Thyroid gland (tissue), 4 donors: ENCODE measurements at regions not wholly inside any gene's neighbourhood (a gene's known extent, or its start where the extent isn't known, plus 50 kb on each side); places are given as distances from the start of the nearest gene placed in this dataset.

Experiments
- DNase-seq, 2 donors: peaks; one replicate each; pipeline ENCODE4 v3.0.0-alpha.2; 2019
- H3K27ac ChIP-seq, 3 donors: fragments of 200-600 bp; sonication (generic); 1 replicate in 2 of 3; 2 replicates in 1 of 3; pipeline ENCODE4 v1.5.1; 2016 to 2019; ENCODE audit warnings: mild to moderate bottlenecking in 1 of 3, moderate library complexity in 1 of 3
- H3K27me3 ChIP-seq: fragments of 200-600 bp; sonication (generic); one replicate; pipeline ENCODE4 v1.5.1; 2019
- H3K36me3 ChIP-seq, 2 donors: fragments of 200-600 bp; sonication (generic); one replicate each; pipeline ENCODE4 v1.5.1; 2016 to 2019
- H3K4me1 ChIP-seq, 2 donors: fragments of 200-600 bp; sonication (generic); one replicate each; pipeline ENCODE4 v1.5.1; 2017 to 2019
- H3K4me3 ChIP-seq, 3 donors: fragments of 200-600 bp; sonication (generic); replicated peaks in 1 of 3; 1 replicate in 2 of 3; 2 replicates in 1 of 3; pipeline ENCODE4 v1.5.1; 2016; ENCODE audit warnings: mild to moderate bottlenecking in 1 of 3
- H3K9me3 ChIP-seq: fragments of 200-600 bp; sonication (generic); one replicate; pipeline ENCODE4 v1.5.1; 2017
- POLR2A ChIP-seq, 2 donors: fragments of 450-650 bp; IDR thresholded peaks; one replicate each; pipeline ENCODE4 v1.6.1; 2017; ENCODE audit warnings: antibody characterized with exemption in 2 of 2, mild to moderate bottlenecking in 2 of 2, moderate library complexity in 1 of 2
- WGBS, 2 donors: methylation state at CpG; one replicate each; pipeline ENCODE4 v1.1.5; 2017; 5-methylcytosine and 5-hydroxymethylcytosine counted together
- intact Hi-C: fragments of 100-400 bp; cut with DNase I; formaldehyde crosslinking; loops from one replicate; pipeline ENCODE4 v1.15.1; 2023
- TF ChIP-seq, protein P1 (sequence below), 6 experiments: fragments of 200-600 bp in 3 of 6; fragments of 450-650 bp in 3 of 6; sonication (generic) in 3 of 6; IDR thresholded peaks; one replicate each; pipeline ENCODE4 v1.5.1; 2016 to 2019; ENCODE audit warnings: antibody characterized with exemption in 6 of 6, mild to moderate bottlenecking in 2 of 6, inconsistent platforms in 1 of 6, moderate library complexity in 1 of 6

DNA sequence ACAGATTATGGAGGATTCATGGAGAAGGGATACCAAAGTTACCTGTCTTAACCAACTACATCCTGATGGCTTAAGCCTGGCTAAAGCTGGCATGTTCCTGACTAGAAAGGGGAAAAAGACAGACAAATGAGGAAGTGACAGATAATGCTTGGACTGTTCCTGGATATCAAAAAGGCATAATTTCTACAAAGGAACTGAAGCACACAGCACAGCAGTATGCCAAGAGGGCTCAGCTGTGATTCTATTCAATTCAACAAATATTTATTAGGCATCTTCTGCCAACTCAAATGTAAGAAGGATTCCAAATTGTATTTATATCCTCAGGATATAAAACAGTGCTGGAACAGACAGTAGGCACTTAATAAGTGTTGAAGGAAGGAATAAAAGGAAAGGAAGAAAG is 59.5 kb downstream of the KLF12 start:
- H3K4me1 ChIP-seq = no peaks in the 10 kb centered on the region
- intact Hi-C loops = no loop called here

DNA sequence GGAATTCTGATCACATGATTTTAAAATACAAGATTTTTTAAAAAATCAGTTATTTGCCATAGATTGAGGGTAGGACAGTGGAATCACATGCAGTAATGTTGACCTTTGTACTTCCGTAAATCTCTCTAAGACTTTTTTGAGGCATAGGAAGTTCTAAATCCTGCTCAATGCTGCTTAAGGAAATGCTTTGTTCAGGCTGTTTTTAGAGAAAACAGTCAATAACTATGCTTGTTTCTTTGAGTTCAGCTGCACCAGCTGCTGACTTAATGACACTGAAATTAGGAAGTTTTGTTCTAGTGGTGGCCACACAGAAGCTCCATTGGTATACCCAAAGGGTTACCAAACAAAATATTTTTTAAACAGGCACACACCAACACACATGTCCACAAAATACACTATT is 60.9 kb downstream of the KLF12 start:
- no peaks in the 10 kb centered on the region for H3K36me3 ChIP-seq
- no peak overlapping the region for H3K27ac ChIP-seq
- no peaks in the 10 kb centered on the region for H3K27me3 ChIP-seq
- TF ChIP-seq, protein P1, sequence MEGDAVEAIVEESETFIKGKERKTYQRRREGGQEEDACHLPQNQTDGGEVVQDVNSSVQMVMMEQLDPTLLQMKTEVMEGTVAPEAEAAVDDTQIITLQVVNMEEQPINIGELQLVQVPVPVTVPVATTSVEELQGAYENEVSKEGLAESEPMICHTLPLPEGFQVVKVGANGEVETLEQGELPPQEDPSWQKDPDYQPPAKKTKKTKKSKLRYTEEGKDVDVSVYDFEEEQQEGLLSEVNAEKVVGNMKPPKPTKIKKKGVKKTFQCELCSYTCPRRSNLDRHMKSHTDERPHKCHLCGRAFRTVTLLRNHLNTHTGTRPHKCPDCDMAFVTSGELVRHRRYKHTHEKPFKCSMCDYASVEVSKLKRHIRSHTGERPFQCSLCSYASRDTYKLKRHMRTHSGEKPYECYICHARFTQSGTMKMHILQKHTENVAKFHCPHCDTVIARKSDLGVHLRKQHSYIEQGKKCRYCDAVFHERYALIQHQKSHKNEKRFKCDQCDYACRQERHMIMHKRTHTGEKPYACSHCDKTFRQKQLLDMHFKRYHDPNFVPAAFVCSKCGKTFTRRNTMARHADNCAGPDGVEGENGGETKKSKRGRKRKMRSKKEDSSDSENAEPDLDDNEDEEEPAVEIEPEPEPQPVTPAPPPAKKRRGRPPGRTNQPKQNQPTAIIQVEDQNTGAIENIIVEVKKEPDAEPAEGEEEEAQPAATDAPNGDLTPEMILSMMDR (IDR thresholded peaks at IDR 0.05) = no peak
- no peak for TF ChIP-seq POLR2A (IDR thresholded peaks at IDR 0.05)
- WGBS, 2 donors = 83 to 88% methylated on average over 1 of the region's 1 CpG
- no peak for DNase-seq
- H3K4me3 ChIP-seq = no peak overlapping the region
- H3K4me1 ChIP-seq = no peaks in the 10 kb centered on the region
- H3K9me3 ChIP-seq = no peaks in the 10 kb centered on the region
- intact Hi-C loops = no loop called here

More for the DNA sequence above, 59.5 kb downstream of the KLF12 start:
- no peak overlapping the region for H3K4me3 ChIP-seq
- no peaks in the 10 kb centered on the region for H3K36me3 ChIP-seq
- no peaks in the 10 kb centered on the region for H3K27me3 ChIP-seq
- H3K9me3 ChIP-seq = no peaks in the 10 kb centered on the region
- no peak for TF ChIP-seq POLR2A (IDR thresholded peaks at IDR 0.05)
- TF ChIP-seq, protein P1 (IDR thresholded peaks at IDR 0.05) = no peak
- DNase-seq = no peak
- H3K27ac ChIP-seq = no peak overlapping the region

DNA sequence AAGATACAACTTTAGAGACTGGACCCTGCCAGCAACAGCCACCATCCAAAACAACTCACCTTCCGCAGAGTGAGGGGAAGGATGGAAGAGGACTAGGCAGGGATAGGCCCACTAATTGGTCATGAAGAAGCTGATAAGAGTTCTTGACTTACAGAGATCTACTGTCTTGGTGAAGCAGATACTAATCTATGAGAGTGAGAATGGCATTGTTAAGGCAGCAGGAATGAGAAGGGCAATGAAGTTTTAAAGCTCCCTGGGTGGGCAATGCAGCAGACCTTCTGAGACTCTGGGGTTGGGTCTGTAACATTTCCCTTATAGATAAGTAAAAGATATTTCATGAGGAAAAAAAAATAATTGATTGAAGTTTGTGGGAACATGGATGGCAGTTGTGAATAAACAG is 63.7 kb downstream of the KLF12 start:
- no peak for TF ChIP-seq POLR2A (IDR thresholded peaks at IDR 0.05)
- TF ChIP-seq, protein P1 (IDR thresholded peaks at IDR 0.05) = no peak
- Histone ChIP-seq H3K27ac (no peak overlapping the region), H3K4me3 (no peak overlapping the region), H3K36me3 (no peaks in the 10 kb centered on the region), H3K4me1 (peaks cover 3 to 7% of the 10 kb centered on the region in 2 donors), H3K9me3 (no peaks in the 10 kb centered on the region), H3K27me3 (no peaks in the 10 kb centered on the region)
- 97 to 100% methylated on average over 1 of the region's 1 CpG for WGBS, 2 donors
- no peak for DNase-seq
- intact Hi-C loops = no loop called here

DNA sequence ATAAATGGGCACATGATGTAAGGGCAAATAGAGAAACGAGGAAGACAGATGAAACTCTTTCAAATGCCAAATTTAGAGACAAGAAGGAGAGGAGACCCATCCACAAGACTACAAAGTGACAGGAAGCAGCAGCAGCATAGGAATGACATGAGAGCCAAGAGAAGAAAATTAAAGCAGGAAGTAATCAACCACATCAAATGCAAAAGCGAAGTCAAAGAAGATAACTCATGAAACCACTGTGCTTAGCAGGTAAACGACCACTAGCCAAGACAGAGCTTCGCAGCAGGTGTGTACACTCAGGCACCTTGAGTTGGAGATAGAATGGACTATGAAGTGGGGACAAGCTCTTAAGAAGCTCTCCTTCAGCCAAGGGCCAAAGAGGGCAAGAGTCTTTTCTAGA is 64.1 kb downstream of the KLF12 start:
- Histone ChIP-seq H3K27me3 (no peaks in the 10 kb centered on the region), H3K4me3 (no peak overlapping the region), H3K4me1 (peaks cover 3 to 7% of the 10 kb centered on the region in 2 donors), H3K36me3 (no peaks in the 10 kb centered on the region), H3K27ac (no peak overlapping the region), H3K9me3 (no peaks in the 10 kb centered on the region)
- WGBS, 2 donors = 72 to 74% methylated on average over 4 of the region's 4 CpGs
- TF ChIP-seq, protein P1 (IDR thresholded peaks at IDR 0.05) = no peak
- no peak for TF ChIP-seq POLR2A (IDR thresholded peaks at IDR 0.05)
- intact Hi-C loops = no loop called here
- no peak for DNase-seq

DNA sequence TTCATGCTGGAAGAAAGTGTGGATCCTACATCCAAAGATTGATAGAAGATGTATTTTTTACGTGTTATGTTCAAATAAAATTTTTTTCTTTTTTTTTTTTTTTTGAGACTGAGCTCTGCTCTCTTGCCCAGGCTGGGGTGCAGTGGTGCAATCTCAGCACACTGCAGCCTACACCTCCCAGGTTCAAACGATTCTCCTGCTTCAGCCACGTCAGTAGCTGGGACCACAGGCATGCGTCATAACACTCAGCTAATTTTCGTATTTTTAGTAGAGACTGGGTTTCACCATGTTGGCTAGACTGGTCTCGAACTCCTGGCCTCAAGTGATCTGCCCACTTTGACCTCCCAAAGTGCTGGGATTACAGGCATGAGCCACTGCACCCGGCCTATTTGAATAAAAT is 65.7 kb downstream of the KLF12 start:
- H3K4me1 ChIP-seq = peaks cover 3 to 7% of the 10 kb centered on the region in 2 donors
- H3K27ac ChIP-seq = no peak overlapping the region
- DNase-seq = no peak
- no peaks in the 10 kb centered on the region for H3K9me3 ChIP-seq
- H3K4me3 ChIP-seq = no peak overlapping the region
- 94 to 96% methylated on average over 7 of the region's 7 CpGs for WGBS, 2 donors
- no peaks in the 10 kb centered on the region for H3K36me3 ChIP-seq
- TF ChIP-seq, protein P1 (IDR thresholded peaks at IDR 0.05) = no peak
- H3K27me3 ChIP-seq = no peaks in the 10 kb centered on the region
- intact Hi-C loops = no loop called here
